Lung (tissue), 11 donors: ENCODE measurements at regions not wholly inside any gene's neighbourhood (a gene's known extent, or its start where the extent isn't known, plus 50 kb on each side); places are given as distances from the start of the nearest gene placed in this dataset.

Experiments used
- ATAC-seq: fragments of 200-7000 bp; cut with Tn5 transposase; one replicate; pipeline ENCODE4 v1.9.1; 2020; ENCODE audit warnings: moderate number of reproducible peaks; ENCODE audit not compliant: insufficient read depth, low FRiP score
- DNase-seq, 3 donors: peaks; one replicate each; pipeline ENCODE4 v3.0.0-alpha.2; 2013 to 2017
- H3K27ac ChIP-seq, 2 donors: one replicate each; pipeline ENCODE4 v1.5.1; 2013; ENCODE audit warnings: mild to moderate bottlenecking in 2 of 2, moderate library complexity in 2 of 2, control low read depth in 1 of 2, inconsistent platforms in 1 of 2, low read depth in 1 of 2, low read length in 1 of 2
- H3K27me3 ChIP-seq, 3 donors: one replicate each; pipeline ENCODE4 v1.5.1; 2013; ENCODE audit warnings: low read length in 2 of 3; ENCODE audit not compliant: control insufficient read depth in 3 of 3, insufficient read depth in 3 of 3
- H3K36me3 ChIP-seq, 4 donors: one replicate each; pipeline ENCODE4 v1.5.1; 2013; ENCODE audit warnings: low read length in 4 of 4, mild to moderate bottlenecking in 1 of 4, moderate library complexity in 1 of 4; ENCODE audit not compliant: control insufficient read depth in 4 of 4, insufficient read depth in 4 of 4
- H3K4me1 ChIP-seq, 5 donors: one replicate each; pipeline ENCODE4 v1.5.1; 2013; ENCODE audit warnings: low read length in 5 of 5, mild to moderate bottlenecking in 2 of 5, moderate library complexity in 1 of 5; ENCODE audit not compliant: control insufficient read depth in 5 of 5, insufficient read depth in 5 of 5
- H3K4me3 ChIP-seq: one replicate; pipeline ENCODE4 v1.5.1; 2013; ENCODE audit warnings: mild to moderate bottlenecking, control low read depth, moderate library complexity
- H3K9ac ChIP-seq, 2 donors: one replicate each; pipeline ENCODE4 v1.5.1; 2013; ENCODE audit warnings: low read length in 2 of 2, control low read depth in 1 of 2; ENCODE audit not compliant: insufficient read depth in 1 of 2
- H3K9me3 ChIP-seq, 4 donors: one replicate each; pipeline ENCODE4 v1.5.1; 2013; ENCODE audit warnings: low read length in 3 of 4, mild to moderate bottlenecking in 1 of 4, moderate library complexity in 1 of 4; ENCODE audit not compliant: control insufficient read depth in 4 of 4, insufficient read depth in 3 of 4
- CTCF ChIP-seq: IDR thresholded peaks from 2 replicates; pipeline ENCODE4 v1.5.1; 2012; ENCODE audit warnings: mild to moderate bottlenecking; ENCODE audit errors: control extremely low read depth, extremely low read depth
- WGBS, 2 donors: extraction: QIAGEN DNeasy Blood & Tissue Kit; methylation state at CpG; one replicate each; pipeline ENCODE4 v1.1.7; 2013; 5-methylcytosine and 5-hydroxymethylcytosine counted together
- donor health status: control.
- donor health status: control.
- donor health status: Bipolar disorder and iron deficiency.
- donor health status: healthy.
- donor health status: DM: yes; HTN: yes; CAD: no.

- Histone ChIP-seq H3K27me3 (no peaks in the 10 kb centered on the region), H3K27ac (no peak overlapping the region), H3K4me1 (peaks cover 0 to 17% (median 0%) of the 10 kb centered on the region in 5 donors), H3K4me3 (no peak overlapping the region), H3K9me3 (peaks cover 0 to 2% (median 0%) of the 10 kb centered on the region in 4 donors), H3K36me3 (no peaks in the 10 kb centered on the region), H3K9ac (no peak overlapping the region)
- no peak for TF ChIP-seq CTCF
- ATAC-seq (no peak), DNase-seq (no peak)
- WGBS, 2 donors: 84 to 90% methylated on average over 1 of the region's 1 CpG
Observed at GRCh38 chr16:59090541-59090940, 356.4 kb upstream of the GOT2 start.

GRCh38 chr16:59088431-59088830 is 354.3 kb upstream of the GOT2 start:
- H3K27ac ChIP-seq: no peak overlapping the region
- TF ChIP-seq CTCF: no peak
- no peaks in the 10 kb centered on the region for H3K36me3 ChIP-seq
- H3K27me3 ChIP-seq: no peaks in the 10 kb centered on the region
- no peak overlapping the region for H3K4me3 ChIP-seq
- H3K4me1 ChIP-seq: peaks cover 0 to 11% (median 0%) of the 10 kb centered on the region in 5 donors
- 89 to 92% methylated on average over 8 of the region's 8 CpGs for WGBS, 2 donors
- H3K9me3 ChIP-seq: peaks cover 0 to 2% (median 0%) of the 10 kb centered on the region in 4 donors
- no peak overlapping the region for H3K9ac ChIP-seq
- ATAC-seq (no peak), DNase-seq (peak; percentile 22 to 92 (median 82))

GRCh38 chr16:59087641-59088040 is 353.5 kb upstream of the GOT2 start:
- no peak overlapping the region for H3K27ac ChIP-seq
- no peak for TF ChIP-seq CTCF
- H3K4me1 ChIP-seq: peaks cover 0 to 11% (median 0%) of the 10 kb centered on the region in 5 donors
- H3K4me3 ChIP-seq: no peak overlapping the region
- DNase-seq: no peak
- H3K9me3 ChIP-seq: peaks cover 0 to 2% (median 0%) of the 10 kb centered on the region in 4 donors
- no peak for ATAC-seq
- 77 to 87% methylated on average over 3 of the region's 3 CpGs for whole genome bisulfite sequencing, 2 donors
- no peaks in the 10 kb centered on the region for H3K36me3 ChIP-seq
- no peak overlapping the region for H3K9ac ChIP-seq
- H3K27me3 ChIP-seq: no peaks in the 10 kb centered on the region

GRCh38 chr16:59067205-59067604 is 333.1 kb upstream of the GOT2 start:
- ATAC-seq: peak; percentile 19

More at GRCh38 chr16:59067205-59067604, 333.1 kb upstream of the GOT2 start:
- no peaks in the 10 kb centered on the region for H3K27me3 ChIP-seq
- no peak for TF ChIP-seq CTCF
- H3K4me1 ChIP-seq: peaks cover 0 to 7% (median 0%) of the 10 kb centered on the region in 5 donors
- H3K4me3 ChIP-seq: no peak overlapping the region
- WGBS, 2 donors: 4 to 34% methylated on average over 1 of the region's 1 CpG
- DNase-seq: no peak
- H3K9ac ChIP-seq: no peak overlapping the region
- no peak overlapping the region for H3K27ac ChIP-seq
- no peaks in the 10 kb centered on the region for H3K36me3 ChIP-seq
- H3K9me3 ChIP-seq: peaks cover 0 to 4% (median 0%) of the 10 kb centered on the region in 4 donors
